ENCODE measurements at regions not wholly inside any gene's neighbourhood (a gene's known extent, or its start where the extent isn't known, plus 50 kb on each side); places are given as distances from the start of the nearest gene placed in this dataset.
A peak's percentile ranks its signal among the peaks of the same experiment; 100 is the strongest.

DNA sequence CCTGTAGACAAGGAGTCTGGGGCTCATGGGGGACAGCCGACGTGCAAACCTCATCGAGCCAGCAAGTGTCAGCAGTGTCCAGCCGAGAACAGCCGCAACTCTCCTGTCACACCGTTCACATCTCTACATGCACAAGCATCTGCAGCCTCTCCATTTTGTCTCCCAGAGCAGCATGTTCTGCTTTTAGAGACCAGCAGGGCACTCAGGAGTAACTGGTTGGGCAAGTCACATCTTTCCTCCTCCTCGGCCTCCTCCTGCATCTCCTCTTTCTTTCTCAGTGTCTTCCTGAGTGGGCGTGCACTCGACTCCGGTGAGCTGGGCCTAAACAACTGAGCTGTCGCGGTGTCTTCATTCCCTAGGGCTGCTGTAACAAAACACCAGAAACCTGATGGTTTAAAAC lies 249.9 kb downstream of the SH3BP4 start:
- Histone ChIP-seq H2AFZ (0 out of 2 replicates have a peak overlapping the region, but pooled peaks have one; percentile 32), H3K36me3 (ENCODE audit: insufficient read depth) (no peaks in the 10 kb centered on the region), H4K20me1 (replicated peaks; ENCODE audit: insufficient read depth) (no peaks in the 10 kb centered on the region; the same call in 1 of the 2 replicates), H3K4me2 (no peak overlapping the region), H3F3A (replicated peaks; ENCODE audit: low read depth) (no peaks in the 10 kb centered on the region), H3K79me2 (replicated peaks; ENCODE audit: insufficient read depth) (no peaks in the 10 kb centered on the region), H3K27ac (ENCODE audit: low read depth) (no peak overlapping the region), H3K4me3 (no peak overlapping the region), H3K4me1 (ENCODE audit: insufficient read depth) (no peaks in the 10 kb centered on the region; the same call in 1 of the 2 replicates), H3K9me2 (ENCODE audit: insufficient read depth) (no peaks in the 10 kb centered on the region), H3K27me3 (ENCODE audit: insufficient read depth) (no peaks in the 10 kb centered on the region)
- H3K4me1 Mint-ChIP-seq: peaks cover 1% of the 10 kb centered on the region; the same call in 2 of the 3 replicates
- TF ChIP-seq ZNF114 (CRISPR knock-in tag; IDR thresholded peaks at IDR 0.05) (no peak), CREB1 (CRISPR knock-in tag; IDR thresholded peaks at IDR 0.05; ENCODE audit: low read depth) (no peak), STAT1 (IDR thresholded peaks at IDR 0.05; ENCODE audit: unreplicated experiment) (no peak), CTCF (conservative IDR thresholded peaks at IDR 0.05; ENCODE audit: low read depth in 2 of 2) (no peak; a peak in 1 of 4 replicates), NANOG (IDR thresholded peaks at IDR 0.05; ENCODE audit: borderline replicate concordance) (no peak)
- TF ChIP-seq, protein P1, sequence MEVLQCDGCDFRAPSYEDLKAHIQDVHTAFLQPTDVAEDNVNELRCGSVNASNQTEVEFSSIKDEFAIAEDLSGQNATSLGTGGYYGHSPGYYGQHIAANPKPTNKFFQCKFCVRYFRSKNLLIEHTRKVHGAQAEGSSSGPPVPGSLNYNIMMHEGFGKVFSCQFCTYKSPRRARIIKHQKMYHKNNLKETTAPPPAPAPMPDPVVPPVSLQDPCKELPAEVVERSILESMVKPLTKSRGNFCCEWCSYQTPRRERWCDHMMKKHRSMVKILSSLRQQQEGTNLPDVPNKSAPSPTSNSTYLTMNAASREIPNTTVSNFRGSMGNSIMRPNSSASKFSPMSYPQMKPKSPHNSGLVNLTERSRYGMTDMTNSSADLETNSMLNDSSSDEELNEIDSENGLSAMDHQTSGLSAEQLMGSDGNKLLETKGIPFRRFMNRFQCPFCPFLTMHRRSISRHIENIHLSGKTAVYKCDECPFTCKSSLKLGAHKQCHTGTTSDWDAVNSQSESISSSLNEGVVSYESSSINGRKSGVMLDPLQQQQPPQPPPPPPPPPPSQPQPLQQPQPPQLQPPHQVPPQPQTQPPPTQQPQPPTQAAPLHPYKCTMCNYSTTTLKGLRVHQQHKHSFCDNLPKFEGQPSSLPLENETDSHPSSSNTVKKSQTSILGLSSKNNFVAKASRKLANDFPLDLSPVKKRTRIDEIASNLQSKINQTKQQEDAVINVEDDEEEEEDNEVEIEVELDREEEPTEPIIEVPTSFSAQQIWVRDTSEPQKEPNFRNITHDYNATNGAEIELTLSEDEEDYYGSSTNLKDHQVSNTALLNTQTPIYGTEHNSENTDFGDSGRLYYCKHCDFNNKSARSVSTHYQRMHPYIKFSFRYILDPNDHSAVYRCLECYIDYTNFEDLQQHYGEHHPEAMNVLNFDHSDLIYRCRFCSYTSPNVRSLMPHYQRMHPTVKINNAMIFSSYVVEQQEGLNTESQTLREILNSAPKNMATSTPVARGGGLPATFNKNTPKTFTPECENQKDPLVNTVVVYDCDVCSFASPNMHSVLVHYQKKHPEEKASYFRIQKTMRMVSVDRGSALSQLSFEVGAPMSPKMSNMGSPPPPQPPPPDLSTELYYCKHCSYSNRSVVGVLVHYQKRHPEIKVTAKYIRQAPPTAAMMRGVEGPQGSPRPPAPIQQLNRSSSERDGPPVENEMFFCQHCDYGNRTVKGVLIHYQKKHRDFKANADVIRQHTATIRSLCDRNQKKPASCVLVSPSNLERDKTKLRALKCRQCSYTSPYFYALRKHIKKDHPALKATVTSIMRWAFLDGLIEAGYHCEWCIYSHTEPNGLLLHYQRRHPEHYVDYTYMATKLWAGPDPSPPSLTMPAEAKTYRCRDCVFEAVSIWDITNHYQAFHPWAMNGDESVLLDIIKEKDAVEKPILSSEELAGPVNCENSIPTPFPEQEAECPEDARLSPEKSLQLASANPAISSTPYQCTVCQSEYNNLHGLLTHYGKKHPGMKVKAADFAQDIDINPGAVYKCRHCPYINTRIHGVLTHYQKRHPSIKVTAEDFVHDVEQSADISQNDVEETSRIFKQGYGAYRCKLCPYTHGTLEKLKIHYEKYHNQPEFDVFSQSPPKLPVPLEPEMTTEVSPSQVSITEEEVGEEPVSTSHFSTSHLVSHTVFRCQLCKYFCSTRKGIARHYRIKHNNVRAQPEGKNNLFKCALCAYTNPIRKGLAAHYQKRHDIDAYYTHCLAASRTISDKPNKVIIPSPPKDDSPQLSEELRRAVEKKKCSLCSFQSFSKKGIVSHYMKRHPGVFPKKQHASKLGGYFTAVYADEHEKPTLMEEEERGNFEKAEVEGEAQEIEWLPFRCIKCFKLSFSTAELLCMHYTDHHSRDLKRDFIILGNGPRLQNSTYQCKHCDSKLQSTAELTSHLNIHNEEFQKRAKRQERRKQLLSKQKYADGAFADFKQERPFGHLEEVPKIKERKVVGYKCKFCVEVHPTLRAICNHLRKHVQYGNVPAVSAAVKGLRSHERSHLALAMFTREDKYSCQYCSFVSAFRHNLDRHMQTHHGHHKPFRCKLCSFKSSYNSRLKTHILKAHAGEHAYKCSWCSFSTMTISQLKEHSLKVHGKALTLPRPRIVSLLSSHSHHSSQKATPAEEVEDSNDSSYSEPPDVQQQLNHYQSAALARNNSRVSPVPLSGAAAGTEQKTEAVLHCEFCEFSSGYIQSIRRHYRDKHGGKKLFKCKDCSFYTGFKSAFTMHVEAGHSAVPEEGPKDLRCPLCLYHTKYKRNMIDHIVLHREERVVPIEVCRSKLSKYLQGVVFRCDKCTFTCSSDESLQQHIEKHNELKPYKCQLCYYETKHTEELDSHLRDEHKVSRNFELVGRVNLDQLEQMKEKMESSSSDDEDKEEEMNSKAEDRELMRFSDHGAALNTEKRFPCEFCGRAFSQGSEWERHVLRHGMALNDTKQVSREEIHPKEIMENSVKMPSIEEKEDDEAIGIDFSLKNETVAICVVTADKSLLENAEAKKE (CRISPR knock-in tag; IDR thresholded peaks at IDR 0.05): no peak
- TF ChIP-seq, protein P2, sequence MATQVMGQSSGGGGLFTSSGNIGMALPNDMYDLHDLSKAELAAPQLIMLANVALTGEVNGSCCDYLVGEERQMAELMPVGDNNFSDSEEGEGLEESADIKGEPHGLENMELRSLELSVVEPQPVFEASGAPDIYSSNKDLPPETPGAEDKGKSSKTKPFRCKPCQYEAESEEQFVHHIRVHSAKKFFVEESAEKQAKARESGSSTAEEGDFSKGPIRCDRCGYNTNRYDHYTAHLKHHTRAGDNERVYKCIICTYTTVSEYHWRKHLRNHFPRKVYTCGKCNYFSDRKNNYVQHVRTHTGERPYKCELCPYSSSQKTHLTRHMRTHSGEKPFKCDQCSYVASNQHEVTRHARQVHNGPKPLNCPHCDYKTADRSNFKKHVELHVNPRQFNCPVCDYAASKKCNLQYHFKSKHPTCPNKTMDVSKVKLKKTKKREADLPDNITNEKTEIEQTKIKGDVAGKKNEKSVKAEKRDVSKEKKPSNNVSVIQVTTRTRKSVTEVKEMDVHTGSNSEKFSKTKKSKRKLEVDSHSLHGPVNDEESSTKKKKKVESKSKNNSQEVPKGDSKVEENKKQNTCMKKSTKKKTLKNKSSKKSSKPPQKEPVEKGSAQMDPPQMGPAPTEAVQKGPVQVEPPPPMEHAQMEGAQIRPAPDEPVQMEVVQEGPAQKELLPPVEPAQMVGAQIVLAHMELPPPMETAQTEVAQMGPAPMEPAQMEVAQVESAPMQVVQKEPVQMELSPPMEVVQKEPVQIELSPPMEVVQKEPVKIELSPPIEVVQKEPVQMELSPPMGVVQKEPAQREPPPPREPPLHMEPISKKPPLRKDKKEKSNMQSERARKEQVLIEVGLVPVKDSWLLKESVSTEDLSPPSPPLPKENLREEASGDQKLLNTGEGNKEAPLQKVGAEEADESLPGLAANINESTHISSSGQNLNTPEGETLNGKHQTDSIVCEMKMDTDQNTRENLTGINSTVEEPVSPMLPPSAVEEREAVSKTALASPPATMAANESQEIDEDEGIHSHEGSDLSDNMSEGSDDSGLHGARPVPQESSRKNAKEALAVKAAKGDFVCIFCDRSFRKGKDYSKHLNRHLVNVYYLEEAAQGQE (IDR thresholded peaks at IDR 0.05; ENCODE audit: unreplicated experiment): no peak
- TF ChIP-seq, protein P3, sequence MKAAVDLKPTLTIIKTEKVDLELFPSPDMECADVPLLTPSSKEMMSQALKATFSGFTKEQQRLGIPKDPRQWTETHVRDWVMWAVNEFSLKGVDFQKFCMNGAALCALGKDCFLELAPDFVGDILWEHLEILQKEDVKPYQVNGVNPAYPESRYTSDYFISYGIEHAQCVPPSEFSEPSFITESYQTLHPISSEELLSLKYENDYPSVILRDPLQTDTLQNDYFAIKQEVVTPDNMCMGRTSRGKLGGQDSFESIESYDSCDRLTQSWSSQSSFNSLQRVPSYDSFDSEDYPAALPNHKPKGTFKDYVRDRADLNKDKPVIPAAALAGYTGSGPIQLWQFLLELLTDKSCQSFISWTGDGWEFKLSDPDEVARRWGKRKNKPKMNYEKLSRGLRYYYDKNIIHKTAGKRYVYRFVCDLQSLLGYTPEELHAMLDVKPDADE (IDR thresholded peaks at IDR 0.05): no peak
- H3K36me3 Mint-ChIP-seq (ENCODE audit: low read depth): no peaks in the 10 kb centered on the region
- DNase-seq (ENCODE audit: low spot score) (no peak), ATAC-seq (no peak; the same call in 2 of the 3 replicates)
- H3K4me3 Mint-ChIP-seq: no peak overlapping the region
- H3K9me3 Mint-ChIP-seq: peaks cover 2% of the 10 kb centered on the region; the same call in 1 of the 3 replicates
- no peak overlapping the region for H3K27ac Mint-ChIP-seq
- H3K27me3 Mint-ChIP-seq (ENCODE audit: insufficient read depth, low read depth, poor library complexity): peaks cover 6% of the 10 kb centered on the region

Data from GM23338 (cell line).